ENCODE measurements at regions not wholly inside any gene's neighbourhood (a gene's known extent, or its start where the extent isn't known, plus 50 kb on each side); places are given as distances from the start of the nearest gene placed in this dataset.

- WGBS, 2 donors: 96 to 100% methylated on average over 1 of the region's 1 CpG
- Histone ChIP-seq H3K9me3 (no peaks in the 10 kb centered on the region), H3K36me3 (no peaks in the 10 kb centered on the region), H3K4me3 (replicated peaks in 1 of 3) (no peak overlapping the region), H3K27me3 (no peaks in the 10 kb centered on the region), H3K27ac (no peak overlapping the region), H3K4me1 (peaks cover 0 to 7% of the 10 kb centered on the region in 2 donors)
- DNase-seq: no peak
- intact Hi-C loops (cut with DNase I): no loop called here
- TF ChIP-seq CTCF (IDR thresholded peaks at IDR 0.05) (no peak), POLR2A (IDR thresholded peaks at IDR 0.05) (no peak)
Measured at GRCh38 chr5:124876566-124876965, 130.1 kb upstream of the ZNF608 start.

- Histone ChIP-seq H3K27ac (no peak overlapping the region), H3K27me3 (no peaks in the 10 kb centered on the region), H3K4me3 (replicated peaks in 1 of 3) (no peak overlapping the region), H3K4me1 (peaks cover 0 to 7% of the 10 kb centered on the region in 2 donors), H3K9me3 (no peaks in the 10 kb centered on the region), H3K36me3 (no peaks in the 10 kb centered on the region)
- intact Hi-C loops (cut with DNase I): no loop called here
- no peak for DNase-seq
- 94 to 95% methylated on average over 2 of the region's 2 CpGs for WGBS, 2 donors
- TF ChIP-seq CTCF (IDR thresholded peaks at IDR 0.05) (no peak), POLR2A (IDR thresholded peaks at IDR 0.05) (no peak)
Measured at GRCh38 chr5:124876983-124877382, 130.5 kb upstream of the ZNF608 start.

- WGBS, 2 donors: 84 to 96% methylated on average over 7 of the region's 7 CpGs
- Histone ChIP-seq H3K27ac (no peak overlapping the region), H3K4me3 (replicated peaks in 1 of 3) (no peak overlapping the region), H3K27me3 (no peaks in the 10 kb centered on the region), H3K9me3 (no peaks in the 10 kb centered on the region), H3K4me1 (peaks cover 0 to 7% of the 10 kb centered on the region in 2 donors), H3K36me3 (no peaks in the 10 kb centered on the region)
- intact Hi-C loops (cut with DNase I): no loop called here
- TF ChIP-seq POLR2A (IDR thresholded peaks at IDR 0.05): no peak
- no peak for TF ChIP-seq CTCF (IDR thresholded peaks at IDR 0.05)
- no peak for DNase-seq
Measured at GRCh38 chr5:124877501-124878146, 131.2 kb upstream of the ZNF608 start.

- Histone ChIP-seq H3K4me3 (replicated peaks in 1 of 3) (no peak overlapping the region), H3K27ac (no peak overlapping the region), H3K4me1 (no peaks in the 10 kb centered on the region), H3K36me3 (no peaks in the 10 kb centered on the region), H3K9me3 (no peaks in the 10 kb centered on the region), H3K27me3 (no peaks in the 10 kb centered on the region)
- intact Hi-C loops (cut with DNase I): no loop called here
- WGBS, 2 donors: 90 to 93% methylated on average over 5 of the region's 5 CpGs
- TF ChIP-seq POLR2A (IDR thresholded peaks at IDR 0.05) (no peak), CTCF (IDR thresholded peaks at IDR 0.05) (no peak)
- DNase-seq: no peak
Measured at GRCh38 chr5:124878583-124879342, 132.3 kb upstream of the ZNF608 start.
